ENCODE measurements at regions not wholly inside any gene's neighbourhood (a gene's known extent, or its start where the extent isn't known, plus 50 kb on each side); places are given as distances from the start of the nearest gene placed in this dataset.

DNA sequence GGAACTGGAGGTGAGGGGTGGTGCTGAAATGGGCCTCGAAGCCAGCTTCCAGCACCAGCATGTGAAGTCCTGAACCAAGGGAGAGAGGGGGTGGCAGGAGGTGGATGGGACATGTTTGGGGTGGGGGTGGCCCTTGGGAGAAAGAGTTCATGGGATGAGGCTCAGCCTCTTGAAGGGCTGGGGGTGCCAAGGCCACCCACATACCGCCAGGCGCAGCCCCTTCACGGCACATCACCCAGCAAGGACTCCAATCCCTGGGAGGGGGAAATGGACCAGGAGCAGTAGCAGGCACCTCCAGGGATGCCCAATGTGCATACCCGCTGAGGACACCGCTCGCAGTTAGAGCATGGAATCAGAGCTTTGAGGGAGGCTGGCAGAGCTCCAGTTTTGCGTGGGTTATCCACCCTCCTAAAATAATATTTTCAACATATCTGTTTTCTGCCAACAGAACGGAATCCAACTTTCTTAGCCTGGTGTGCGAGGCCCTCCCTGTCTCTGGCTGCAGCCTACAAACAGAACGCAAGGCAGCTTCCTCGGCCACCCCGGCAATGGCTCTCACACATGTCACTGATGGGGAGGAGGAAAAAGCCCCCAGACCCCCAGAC is 140.5 kb upstream of the VSTM2B start:
- no peak overlapping the region for H3K4me3 ChIP-seq (ENCODE audit: low read depth, low read length)
- in situ Hi-C loops (cut with HindIII; ENCODE audit: low sequenced_read_pairs), result no loop called here
- no peak for DNase-seq (ENCODE audit: low read depth, low spot score)
- TF ChIP-seq, protein P1, sequence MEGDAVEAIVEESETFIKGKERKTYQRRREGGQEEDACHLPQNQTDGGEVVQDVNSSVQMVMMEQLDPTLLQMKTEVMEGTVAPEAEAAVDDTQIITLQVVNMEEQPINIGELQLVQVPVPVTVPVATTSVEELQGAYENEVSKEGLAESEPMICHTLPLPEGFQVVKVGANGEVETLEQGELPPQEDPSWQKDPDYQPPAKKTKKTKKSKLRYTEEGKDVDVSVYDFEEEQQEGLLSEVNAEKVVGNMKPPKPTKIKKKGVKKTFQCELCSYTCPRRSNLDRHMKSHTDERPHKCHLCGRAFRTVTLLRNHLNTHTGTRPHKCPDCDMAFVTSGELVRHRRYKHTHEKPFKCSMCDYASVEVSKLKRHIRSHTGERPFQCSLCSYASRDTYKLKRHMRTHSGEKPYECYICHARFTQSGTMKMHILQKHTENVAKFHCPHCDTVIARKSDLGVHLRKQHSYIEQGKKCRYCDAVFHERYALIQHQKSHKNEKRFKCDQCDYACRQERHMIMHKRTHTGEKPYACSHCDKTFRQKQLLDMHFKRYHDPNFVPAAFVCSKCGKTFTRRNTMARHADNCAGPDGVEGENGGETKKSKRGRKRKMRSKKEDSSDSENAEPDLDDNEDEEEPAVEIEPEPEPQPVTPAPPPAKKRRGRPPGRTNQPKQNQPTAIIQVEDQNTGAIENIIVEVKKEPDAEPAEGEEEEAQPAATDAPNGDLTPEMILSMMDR (IDR thresholded peaks at IDR 0.05; ENCODE audit: low read depth, low read length), result no peak

DNA sequence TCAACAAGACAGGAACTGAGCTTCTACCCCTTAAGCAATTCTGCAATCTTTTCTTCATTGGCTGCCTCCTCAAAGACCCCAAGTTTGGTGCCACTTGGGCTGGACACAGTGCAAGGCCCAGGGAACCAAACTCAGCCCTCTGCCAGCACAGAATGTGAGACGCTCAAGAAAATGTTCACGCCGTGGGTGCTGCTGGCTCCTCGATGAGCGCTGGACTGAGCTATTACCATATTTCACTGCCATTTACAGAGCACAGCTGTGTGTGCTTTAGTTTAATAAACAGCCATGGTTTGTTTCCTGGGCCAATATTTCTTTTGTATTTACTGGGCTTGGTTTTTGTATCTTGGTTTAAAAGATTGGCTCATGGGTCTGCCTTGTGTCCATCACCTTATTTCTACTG is 138.8 kb upstream of the VSTM2B start:
- in situ Hi-C loops (cut with HindIII; ENCODE audit: low sequenced_read_pairs), result no loop called here
- DNase-seq (ENCODE audit: low read depth, low spot score), result no peak
- H3K4me3 ChIP-seq (ENCODE audit: low read depth, low read length), result no peak overlapping the region
- TF ChIP-seq, protein P1 (IDR thresholded peaks at IDR 0.05; ENCODE audit: low read depth, low read length), result no peak

DNA sequence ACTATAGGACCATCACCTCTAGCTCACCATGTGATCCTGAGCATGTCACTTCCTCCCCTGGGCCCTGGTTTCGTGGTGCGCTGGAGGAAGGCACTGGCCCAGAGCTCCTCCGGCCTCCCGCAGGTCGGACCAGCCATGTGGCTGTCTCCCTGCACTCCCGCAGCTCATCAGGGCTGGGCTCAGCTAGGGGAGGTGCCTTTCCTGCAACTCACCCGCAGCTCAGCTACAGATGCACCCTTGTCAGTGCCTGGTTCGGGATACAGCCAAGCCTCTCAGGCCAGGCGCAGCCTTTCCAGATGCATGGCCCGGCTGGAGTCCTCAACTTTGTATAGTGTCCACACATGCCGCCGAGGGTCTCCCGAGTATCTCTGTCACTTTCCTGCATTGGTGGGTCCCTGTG is 138.2 kb upstream of the VSTM2B start:
- no peak for DNase-seq (ENCODE audit: low read depth, low spot score)
- in situ Hi-C loops (cut with HindIII; ENCODE audit: low sequenced_read_pairs), result no loop called here
- TF ChIP-seq, protein P1 (IDR thresholded peaks at IDR 0.05; ENCODE audit: low read depth, low read length), result no peak
- H3K4me3 ChIP-seq (ENCODE audit: low read depth, low read length), result no peak overlapping the region

DNA sequence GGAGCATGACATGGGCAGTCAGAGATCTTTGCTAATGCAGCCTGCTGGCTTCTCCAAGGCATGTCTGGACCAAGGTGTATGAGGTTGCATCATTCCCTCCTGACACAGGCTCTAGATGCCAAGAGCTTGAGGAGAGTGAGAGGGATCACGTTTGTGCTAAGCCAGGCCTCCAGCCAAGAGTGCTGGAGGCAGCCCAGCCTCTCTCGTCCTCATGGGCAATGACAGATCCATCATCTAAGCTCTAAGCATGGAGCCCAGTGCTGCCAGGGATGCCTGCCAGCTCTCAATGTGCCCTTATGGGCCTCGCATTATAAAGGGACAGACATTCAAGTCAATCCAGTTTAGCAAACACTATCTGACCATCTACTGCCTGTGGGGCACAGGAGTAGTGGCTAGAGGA is 136.3 kb upstream of the VSTM2B start:
- no peak for DNase-seq (ENCODE audit: low read depth, low spot score)
- no peak overlapping the region for H3K4me3 ChIP-seq (ENCODE audit: low read depth, low read length)
- in situ Hi-C loops (cut with HindIII; ENCODE audit: low sequenced_read_pairs), result no loop called here
- TF ChIP-seq, protein P1 (IDR thresholded peaks at IDR 0.05; ENCODE audit: low read depth, low read length), result no peak

DNA sequence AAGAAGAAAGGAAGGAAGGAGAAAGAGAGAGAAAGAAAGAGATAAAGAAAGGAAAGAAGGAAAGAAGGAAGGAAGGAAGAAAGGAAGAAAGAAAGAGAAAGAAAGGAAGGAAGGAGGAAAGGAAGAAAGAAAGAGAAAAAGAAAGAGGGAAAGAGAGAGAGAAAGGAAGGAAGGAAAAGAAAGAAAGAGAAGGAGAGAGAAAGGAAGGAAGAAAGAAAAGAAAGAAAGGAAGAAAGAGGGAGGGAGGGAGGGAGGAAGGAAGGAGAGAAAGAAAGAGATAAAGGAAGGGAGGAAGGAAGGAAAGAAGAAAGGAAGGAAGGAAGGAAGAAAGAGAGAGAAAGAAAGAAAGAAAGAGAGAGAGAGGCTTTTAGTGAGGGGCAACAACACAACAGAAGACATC is 135.1 kb upstream of the VSTM2B start:
- no peak for DNase-seq (ENCODE audit: low read depth, low spot score)
- in situ Hi-C loops (cut with HindIII; ENCODE audit: low sequenced_read_pairs), result no loop called here
- TF ChIP-seq, protein P1 (IDR thresholded peaks at IDR 0.05; ENCODE audit: low read depth, low read length), result no peak
- H3K4me3 ChIP-seq (ENCODE audit: low read depth, low read length), result no peak overlapping the region

DNA sequence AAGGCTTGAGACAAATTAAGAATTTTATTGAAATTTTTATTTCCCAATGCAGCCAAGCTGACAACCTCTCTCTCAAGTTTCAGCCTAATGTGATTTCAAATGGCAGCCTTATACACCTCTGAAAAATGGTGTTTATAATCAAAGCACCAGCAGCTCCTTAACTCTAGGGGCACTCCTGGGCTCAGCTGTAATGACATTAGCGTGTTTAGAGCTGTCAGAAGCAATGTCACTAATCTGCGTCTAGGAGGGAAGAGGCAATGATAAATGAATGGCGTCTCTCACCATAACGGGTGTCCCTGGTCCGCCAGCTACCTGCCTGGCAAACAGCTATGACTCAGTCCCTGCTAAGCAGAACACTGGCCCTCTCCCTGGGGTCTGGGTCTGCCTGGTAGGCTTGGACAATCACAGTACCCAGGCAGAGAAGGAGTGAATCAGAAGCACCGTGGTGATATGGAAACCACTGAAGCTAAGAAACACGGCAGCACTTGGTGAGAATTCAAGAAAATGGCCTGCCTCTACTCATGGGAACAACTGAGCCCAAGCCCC is 131.8 kb upstream of the VSTM2B start:
- H3K4me3 ChIP-seq (ENCODE audit: low read depth, low read length), result no peak overlapping the region
- TF ChIP-seq, protein P1 (IDR thresholded peaks at IDR 0.05; ENCODE audit: low read depth, low read length), result no peak
- in situ Hi-C loops (cut with HindIII; ENCODE audit: low sequenced_read_pairs), result no loop called here
- no peak for DNase-seq (ENCODE audit: low read depth, low spot score)

Data from astrocyte of the spinal cord (primary cell).